ENCODE measurements at regions not wholly inside any gene's neighbourhood (a gene's known extent, or its start where the extent isn't known, plus 50 kb on each side); places are given as distances from the start of the nearest gene placed in this dataset.

- no peaks in the 10 kb centered on the region for H4K20me1 ChIP-seq (ENCODE audit: insufficient read depth, low read length)
- TF ChIP-seq CTCF (IDR thresholded peaks at IDR 0.05; ENCODE audit: extremely low read depth, low read depth, low read length): no peak
- H3K4me3 ChIP-seq (ENCODE audit: insufficient read depth, low read length): no peak overlapping the region
- H3K79me2 ChIP-seq (ENCODE audit: insufficient read depth, low read length): no peaks in the 10 kb centered on the region
- no peaks in the 10 kb centered on the region for H3K27me3 ChIP-seq (ENCODE audit: insufficient read depth, low read length)
- no peak for DNase-seq (ENCODE audit: insufficient read length, low spot score, missing footprints)
- no peak overlapping the region for H3K4me2 ChIP-seq (ENCODE audit: insufficient read depth, low read length)
- no peaks in the 10 kb centered on the region for H3K4me1 ChIP-seq (ENCODE audit: insufficient read depth, low read length)
- no peak overlapping the region for H3K27ac ChIP-seq (ENCODE audit: low read depth, low read length)
- no peak overlapping the region for H2AFZ ChIP-seq (ENCODE audit: low read length)
- H3K36me3 ChIP-seq (ENCODE audit: insufficient read depth, low read length): no peaks in the 10 kb centered on the region
- H3K9me3 ChIP-seq (ENCODE audit: low read depth, low read length): no peaks in the 10 kb centered on the region
These were observed 352.6 kb downstream of the CSNK1G3 start for GRCh38 chr5:123864578-123864977.

- no peaks in the 10 kb centered on the region for H4K20me1 ChIP-seq (ENCODE audit: insufficient read depth, low read length)
- no peaks in the 10 kb centered on the region for H3K36me3 ChIP-seq (ENCODE audit: insufficient read depth, low read length)
- no peak overlapping the region for H2AFZ ChIP-seq (ENCODE audit: low read length)
- no peaks in the 10 kb centered on the region for H3K79me2 ChIP-seq (ENCODE audit: insufficient read depth, low read length)
- no peak for TF ChIP-seq CTCF (IDR thresholded peaks at IDR 0.05; ENCODE audit: extremely low read depth, low read depth, low read length)
- no peaks in the 10 kb centered on the region for H3K27me3 ChIP-seq (ENCODE audit: insufficient read depth, low read length)
- H3K9me3 ChIP-seq (ENCODE audit: low read depth, low read length): no peaks in the 10 kb centered on the region
- no peak overlapping the region for H3K27ac ChIP-seq (ENCODE audit: low read depth, low read length)
- no peak overlapping the region for H3K4me2 ChIP-seq (ENCODE audit: insufficient read depth, low read length)
- no peak for DNase-seq (ENCODE audit: insufficient read length, low spot score, missing footprints)
- H3K4me3 ChIP-seq (ENCODE audit: insufficient read depth, low read length): no peak overlapping the region
- no peaks in the 10 kb centered on the region for H3K4me1 ChIP-seq (ENCODE audit: insufficient read depth, low read length)
These were observed 347.0 kb downstream of the CSNK1G3 start for GRCh38 chr5:123858938-123859337.

GRCh38 chr5:123856766-123857165 is 344.8 kb downstream of the CSNK1G3 start:
- H3K27ac ChIP-seq (ENCODE audit: low read depth, low read length): no peak overlapping the region
- H3K27me3 ChIP-seq (ENCODE audit: insufficient read depth, low read length): no peaks in the 10 kb centered on the region
- DNase-seq (ENCODE audit: insufficient read length, low spot score, missing footprints): no peak
- no peaks in the 10 kb centered on the region for H4K20me1 ChIP-seq (ENCODE audit: insufficient read depth, low read length)
- no peaks in the 10 kb centered on the region for H3K4me1 ChIP-seq (ENCODE audit: insufficient read depth, low read length)
- H3K4me3 ChIP-seq (ENCODE audit: insufficient read depth, low read length): no peak overlapping the region
- H3K4me2 ChIP-seq (ENCODE audit: insufficient read depth, low read length): no peak overlapping the region
- no peak for TF ChIP-seq CTCF (IDR thresholded peaks at IDR 0.05; ENCODE audit: extremely low read depth, low read depth, low read length)
- H3K9me3 ChIP-seq (ENCODE audit: low read depth, low read length): no peaks in the 10 kb centered on the region
- H2AFZ ChIP-seq (ENCODE audit: low read length): no peak overlapping the region
- no peaks in the 10 kb centered on the region for H3K36me3 ChIP-seq (ENCODE audit: insufficient read depth, low read length)
- H3K79me2 ChIP-seq (ENCODE audit: insufficient read depth, low read length): no peaks in the 10 kb centered on the region

GRCh38 chr5:123855609-123856008 is 343.6 kb downstream of the CSNK1G3 start:
- Histone ChIP-seq H3K9me3 (ENCODE audit: low read depth, low read length) (no peaks in the 10 kb centered on the region), H4K20me1 (ENCODE audit: insufficient read depth, low read length) (no peaks in the 10 kb centered on the region), H2AFZ (ENCODE audit: low read length) (no peak overlapping the region), H3K36me3 (ENCODE audit: insufficient read depth, low read length) (no peaks in the 10 kb centered on the region), H3K4me1 (ENCODE audit: insufficient read depth, low read length) (no peaks in the 10 kb centered on the region), H3K4me2 (ENCODE audit: insufficient read depth, low read length) (no peak overlapping the region), H3K4me3 (ENCODE audit: insufficient read depth, low read length) (no peak overlapping the region), H3K27me3 (ENCODE audit: insufficient read depth, low read length) (no peaks in the 10 kb centered on the region), H3K79me2 (ENCODE audit: insufficient read depth, low read length) (no peaks in the 10 kb centered on the region), H3K27ac (ENCODE audit: low read depth, low read length) (no peak overlapping the region)
- TF ChIP-seq CTCF (IDR thresholded peaks at IDR 0.05; ENCODE audit: extremely low read depth, low read depth, low read length): no peak
- DNase-seq (ENCODE audit: insufficient read length, low spot score, missing footprints): no peak
